Vagina (tissue), 2 donors: ENCODE measurements at regions not wholly inside any gene's neighbourhood (a gene's known extent, or its start where the extent isn't known, plus 50 kb on each side); places are given as distances from the start of the nearest gene placed in this dataset.

Experiments used
- POLR2A ChIP-seq, 2 donors: fragments of 450-650 bp; IDR thresholded peaks; one replicate each; pipeline ENCODE4 v1.6.1; 2017; ENCODE audit warnings: antibody characterized with exemption in 2 of 2, mild to moderate bottlenecking in 2 of 2, moderate library complexity in 2 of 2
- TF ChIP-seq, protein P1 (sequence below), 3 experiments: fragments of 450-650 bp in 2 of 3; fragments of 200-600 bp in 1 of 3; sonication (generic) in 1 of 3; IDR thresholded peaks; one replicate each; pipeline ENCODE4 v1.5.1; 2017 to 2019; ENCODE audit warnings: antibody characterized with exemption in 3 of 3, mild to moderate bottlenecking in 2 of 3, moderate library complexity in 2 of 3

DNA sequence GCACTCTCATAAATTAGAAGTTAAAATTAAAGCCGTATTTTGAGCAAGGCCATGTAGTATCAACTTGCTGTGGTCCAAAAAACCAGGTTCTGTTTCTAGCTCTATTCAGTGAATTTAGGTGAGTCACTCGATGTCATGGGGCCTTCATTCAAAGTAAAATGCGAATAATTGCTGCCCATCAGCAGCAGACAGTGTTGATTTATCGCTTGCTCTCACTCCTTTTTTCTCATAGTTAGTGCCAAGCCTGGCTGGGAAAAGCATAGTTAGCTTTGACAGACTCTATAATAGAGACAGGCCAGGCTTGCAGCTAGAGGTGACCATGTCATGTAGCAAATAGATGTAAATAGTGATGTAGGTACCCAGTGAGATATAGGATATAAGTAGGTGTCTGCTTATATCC is 136.0 kb downstream of the EDN1 start:
- TF ChIP-seq, protein P1, sequence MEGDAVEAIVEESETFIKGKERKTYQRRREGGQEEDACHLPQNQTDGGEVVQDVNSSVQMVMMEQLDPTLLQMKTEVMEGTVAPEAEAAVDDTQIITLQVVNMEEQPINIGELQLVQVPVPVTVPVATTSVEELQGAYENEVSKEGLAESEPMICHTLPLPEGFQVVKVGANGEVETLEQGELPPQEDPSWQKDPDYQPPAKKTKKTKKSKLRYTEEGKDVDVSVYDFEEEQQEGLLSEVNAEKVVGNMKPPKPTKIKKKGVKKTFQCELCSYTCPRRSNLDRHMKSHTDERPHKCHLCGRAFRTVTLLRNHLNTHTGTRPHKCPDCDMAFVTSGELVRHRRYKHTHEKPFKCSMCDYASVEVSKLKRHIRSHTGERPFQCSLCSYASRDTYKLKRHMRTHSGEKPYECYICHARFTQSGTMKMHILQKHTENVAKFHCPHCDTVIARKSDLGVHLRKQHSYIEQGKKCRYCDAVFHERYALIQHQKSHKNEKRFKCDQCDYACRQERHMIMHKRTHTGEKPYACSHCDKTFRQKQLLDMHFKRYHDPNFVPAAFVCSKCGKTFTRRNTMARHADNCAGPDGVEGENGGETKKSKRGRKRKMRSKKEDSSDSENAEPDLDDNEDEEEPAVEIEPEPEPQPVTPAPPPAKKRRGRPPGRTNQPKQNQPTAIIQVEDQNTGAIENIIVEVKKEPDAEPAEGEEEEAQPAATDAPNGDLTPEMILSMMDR (IDR thresholded peaks at IDR 0.05) = no peak
- TF ChIP-seq POLR2A (IDR thresholded peaks at IDR 0.05) = no peak
